Prostate gland (tissue), 2 donors: ENCODE measurements at regions not wholly inside any gene's neighbourhood (a gene's known extent, or its start where the extent isn't known, plus 50 kb on each side); places are given as distances from the start of the nearest gene placed in this dataset.
"Not testable (repeated sequence)": the region's sequence is repeated elsewhere in the genome, so short reads cannot be mapped to it uniquely, and the experiment has no call there.

ENCODE experiments used
- DNase-seq: peaks from one replicate; pipeline ENCODE4 v3.0.0-alpha.2; 2019; ENCODE audit warnings: low spot score
- H3K27ac ChIP-seq, 2 donors: fragments of 200-600 bp; sonication (generic); 2 replicates each; pipeline ENCODE4 v1.5.1; 2017 to 2019
- H3K27me3 ChIP-seq: fragments of 200-600 bp; sonication (generic); replicated peaks from 2 replicates; pipeline ENCODE4 v1.5.1; 2019; ENCODE audit not compliant: insufficient read depth
- H3K36me3 ChIP-seq, 2 donors: fragments of 200-600 bp; sonication (generic); 1 replicate in 1 of 2; 2 replicates in 1 of 2; pipeline versions ENCODE4 v1.5.1 to v1.8.1; 2017 to 2019
- H3K4me1 ChIP-seq: fragments of 200-600 bp; sonication (generic); replicated peaks from 2 replicates; pipeline ENCODE4 v1.5.1; 2019
- H3K4me3 ChIP-seq, 2 donors: fragments of 200-600 bp; sonication (generic); 2 replicates each; pipeline ENCODE4 v1.5.1; 2017 to 2019
- H3K9me3 ChIP-seq: fragments of 200-600 bp; sonication (generic); 2 replicates; pipeline ENCODE4 v1.5.1; 2017
- CTCF ChIP-seq, 4 experiments: fragments of 200-600 bp in 2 of 4; fragments of 450-650 bp in 2 of 4; sonication (generic) in 2 of 4; IDR thresholded peaks; 1 replicate in 3 of 4; 2 replicates in 1 of 4; pipeline ENCODE4 v1.5.1; 2016 to 2019; ENCODE audit warnings: antibody characterized with exemption in 4 of 4, mild to moderate bottlenecking in 2 of 4, moderate library complexity in 2 of 4
- POLR2A ChIP-seq: fragments of 450-650 bp; IDR thresholded peaks from one replicate; pipeline ENCODE4 v1.6.1; 2016; ENCODE audit warnings: antibody characterized with exemption, mild to moderate bottlenecking
- POLR2AphosphoS5 ChIP-seq: sonication (generic); formaldehyde crosslinking; IDR thresholded peaks from one replicate; pipeline ENCODE4 v1.6.1; 2017; ENCODE audit warnings: antibody characterized with exemption
- WGBS: methylation state at CpG from one replicate; pipeline ENCODE4 v1.1.5; 2018; 5-methylcytosine and 5-hydroxymethylcytosine counted together
- intact Hi-C: fragments of 100-400 bp; cut with DNase I; formaldehyde crosslinking; loops from one replicate; pipeline ENCODE4 v1.14.2; 2022

- no peak overlapping the region for H3K27ac ChIP-seq
- no peaks in the 10 kb centered on the region for H3K9me3 ChIP-seq
- H3K27me3 ChIP-seq = no peaks in the 10 kb centered on the region
- H3K4me3 ChIP-seq = no peak overlapping the region
- WGBS = 68% methylated on average over 3 of the region's 3 CpGs
- H3K4me1 ChIP-seq = no peaks in the 10 kb centered on the region
- no peak for TF ChIP-seq POLR2A
- TF ChIP-seq POLR2AphosphoS5 = no peak
- TF ChIP-seq CTCF (IDR thresholded peaks at IDR 0.05) = no peak
- DNase-seq = no peak
- H3K36me3 ChIP-seq = no peaks in the 10 kb centered on the region
- intact Hi-C loops = no loop called here
Measured at GRCh38 chr4:118410138-118410537, 57.3 kb upstream of the PRSS12 start.

GRCh38 chr4:118417325-118417724 is 64.5 kb upstream of the PRSS12 start:
- no peaks in the 10 kb centered on the region for H3K27me3 ChIP-seq
- H3K27ac ChIP-seq = no peak overlapping the region
- TF ChIP-seq POLR2A (no peak), POLR2AphosphoS5 (no peak), CTCF (IDR thresholded peaks at IDR 0.05) (no peak)
- no peak overlapping the region for H3K4me3 ChIP-seq
- H3K4me1 ChIP-seq = no peaks in the 10 kb centered on the region
- H3K9me3 ChIP-seq = no peaks in the 10 kb centered on the region
- intact Hi-C loops = no loop called here
- no peaks in the 10 kb centered on the region for H3K36me3 ChIP-seq
- DNase-seq = no peak

- H3K4me3 ChIP-seq, H3K27ac ChIP-seq, H3K9me3 ChIP-seq, DNase-seq, H3K4me1 ChIP-seq, H3K27me3 ChIP-seq, intact Hi-C loops, H3K36me3 ChIP-seq: not testable (repeated sequence)
- WGBS = 83% methylated on average over 5 of the region's 5 CpGs
Measured at GRCh38 chr4:118417800-118418199, 65.0 kb upstream of the PRSS12 start.

- H3K4me1 ChIP-seq, H3K4me3 ChIP-seq, H3K36me3 ChIP-seq, H3K27me3 ChIP-seq, H3K27ac ChIP-seq, DNase-seq, H3K9me3 ChIP-seq, intact Hi-C loops: not testable (repeated sequence)
- WGBS = 88% methylated on average over 2 of the region's 2 CpGs
Measured at GRCh38 chr4:118418396-118418795, 65.6 kb upstream of the PRSS12 start.

GRCh38 chr4:118419626-118420025 is 66.8 kb upstream of the PRSS12 start:
- H3K4me3 ChIP-seq, H3K9me3 ChIP-seq, H3K27ac ChIP-seq, intact Hi-C loops, DNase-seq, H3K4me1 ChIP-seq, H3K27me3 ChIP-seq, H3K36me3 ChIP-seq: not testable (repeated sequence)
- 37% methylated on average over 7 of the region's 7 CpGs for WGBS

GRCh38 chr4:118424062-118424461 is 71.3 kb upstream of the PRSS12 start:
- whole genome bisulfite sequencing = 5% methylated on average over 5 of the region's 5 CpGs
- intact Hi-C loops = not testable (repeated sequence)

GRCh38 chr4:118428881-118429280 is 76.1 kb upstream of the PRSS12 start:
- intact Hi-C loops = not testable (repeated sequence)
- no CpG with 5 or more reads among the region's 1 CpG for WGBS

More at GRCh38 chr4:118424062-118424461, 71.3 kb upstream of the PRSS12 start:
- H3K4me3 ChIP-seq, H3K27ac ChIP-seq, H3K27me3 ChIP-seq, DNase-seq, H3K9me3 ChIP-seq, H3K4me1 ChIP-seq, H3K36me3 ChIP-seq: not testable (repeated sequence)
- peak in 2 of 4 experiments; percentile 26 to 47 for TF ChIP-seq CTCF (IDR thresholded peaks at IDR 0.05)

GRCh38 chr4:118432359-118432758 is 79.6 kb upstream of the PRSS12 start:
- H3K36me3 ChIP-seq, H3K27ac ChIP-seq, H3K4me1 ChIP-seq, H3K4me3 ChIP-seq, intact Hi-C loops, DNase-seq, H3K9me3 ChIP-seq, H3K27me3 ChIP-seq: not testable (repeated sequence)
- 63% methylated on average over 2 of the region's 5 CpGs for WGBS

More at GRCh38 chr4:118428881-118429280, 76.1 kb upstream of the PRSS12 start:
- DNase-seq, H3K36me3 ChIP-seq, H3K27me3 ChIP-seq, H3K27ac ChIP-seq, H3K4me1 ChIP-seq, H3K9me3 ChIP-seq, H3K4me3 ChIP-seq: not testable (repeated sequence)

GRCh38 chr4:118433612-118434375 is 81.0 kb upstream of the PRSS12 start:
- H3K9me3 ChIP-seq, H3K4me1 ChIP-seq, H3K27me3 ChIP-seq, intact Hi-C loops, H3K27ac ChIP-seq, H3K4me3 ChIP-seq, H3K36me3 ChIP-seq, DNase-seq: not testable (repeated sequence)
- WGBS = 29% methylated on average over 5 of the region's 5 CpGs

- 61% methylated on average over 3 of the region's 3 CpGs for WGBS
- H3K36me3 ChIP-seq, H3K27ac ChIP-seq, H3K4me3 ChIP-seq, intact Hi-C loops, H3K4me1 ChIP-seq, H3K27me3 ChIP-seq, DNase-seq, H3K9me3 ChIP-seq: not testable (repeated sequence)
Measured at GRCh38 chr4:118435415-118435814, 82.6 kb upstream of the PRSS12 start.
